Loucy (cell line): ENCODE measurements at regions not wholly inside any gene's neighbourhood (a gene's known extent, or its start where the extent isn't known, plus 50 kb on each side); places are given as distances from the start of the nearest gene placed in this dataset.
"Not testable (repeated sequence)": the region's sequence is repeated elsewhere in the genome, so short reads cannot be mapped to it uniquely, and the experiment has no call there.

ENCODE experiments used
- H2AFZ ChIP-seq: fragments of 200-600 bp; sonication (generic); 2 replicates; pipeline ENCODE4 v1.6.0; 2016; ENCODE audit warnings: antibody characterized with exemption, mild to moderate bottlenecking, low read length, moderate library complexity
- H3F3A ChIP-seq: fragments of 200-600 bp; 2 replicates; pipeline ENCODE4 v1.6.0; 2016; ENCODE audit warnings: antibody characterized with exemption, low read depth, mild to moderate bottlenecking
- H3K27me3 ChIP-seq: fragments of 200-600 bp; sonication (generic); 2 replicates; pipeline ENCODE4 v1.6.1; 2014; ENCODE audit warnings: low read length, mild to moderate bottlenecking; ENCODE audit not compliant: insufficient read depth, poor library complexity, severe bottlenecking
- H3K36me3 ChIP-seq: fragments of 200-600 bp; sonication (generic); 2 replicates; pipeline ENCODE4 v1.6.1; 2016; ENCODE audit warnings: low read length; ENCODE audit not compliant: insufficient read depth
- H3K4me1 ChIP-seq: fragments of 200-600 bp; sonication (generic); 2 replicates; pipeline ENCODE4 v1.5.1; 2014; ENCODE audit warnings: low read length, mild to moderate bottlenecking; ENCODE audit not compliant: insufficient read depth, poor library complexity, severe bottlenecking
- H3K4me2 ChIP-seq: fragments of 200-600 bp; sonication (generic); 2 replicates; pipeline ENCODE4 v1.6.0; 2014; ENCODE audit warnings: antibody characterized with exemption, low read length, low read depth, mild to moderate bottlenecking; ENCODE audit not compliant: poor library complexity, severe bottlenecking
- H3K4me3 ChIP-seq: fragments of 200-600 bp; sonication (generic); 2 replicates; pipeline ENCODE4 v1.5.1; 2014; ENCODE audit warnings: low read length, mild to moderate bottlenecking, mixed read lengths; ENCODE audit not compliant: poor library complexity, severe bottlenecking
- H3K79me2 ChIP-seq: fragments of 200-600 bp; sonication (generic); 2 replicates; pipeline ENCODE4 v1.6.1; 2014; ENCODE audit warnings: low read length; ENCODE audit not compliant: insufficient read depth
- H3K9ac ChIP-seq: fragments of 200-600 bp; sonication (generic); 2 replicates; pipeline ENCODE4 v1.6.0; 2014; ENCODE audit warnings: mild to moderate bottlenecking, low read depth, low read length, moderate library complexity; ENCODE audit not compliant: poor library complexity, severe bottlenecking
- H3K9me2 ChIP-seq: fragments of 200-600 bp; sonication (generic); replicated peaks from 2 replicates; pipeline ENCODE4 v1.6.1; 2016; ENCODE audit warnings: low read depth, low read length, mixed read lengths
- H3K9me3 ChIP-seq: fragments of 200-600 bp; sonication (generic); 2 replicates; pipeline ENCODE4 v1.6.1; 2014; ENCODE audit warnings: mild to moderate bottlenecking, antibody characterized with exemption, low read length, low read depth; ENCODE audit not compliant: insufficient read depth
- H4K20me1 ChIP-seq: fragments of 200-600 bp; sonication (generic); 2 replicates; pipeline ENCODE4 v1.6.0; 2014; ENCODE audit warnings: antibody characterized with exemption, low read length, mild to moderate bottlenecking; ENCODE audit not compliant: insufficient read depth, poor library complexity, severe bottlenecking
- CTCF ChIP-seq: fragments of 200-600 bp; sonication (generic); conservative IDR thresholded peaks from 2 replicates; pipeline ENCODE4 v1.5.1; 2014; ENCODE audit warnings: mild to moderate bottlenecking, antibody characterized with exemption, low read length
- EZH2phosphoT487 ChIP-seq: fragments of 200-600 bp; IDR thresholded peaks from 2 replicates; pipeline ENCODE4 v1.6.1; 2018; ENCODE audit warnings: antibody characterized with exemption, mild to moderate bottlenecking, moderate library complexity, borderline replicate concordance

GRCh38 chr14:101666264-101666663 is 95.2 kb upstream of the PPP2R5C start:
- no peaks in the 10 kb centered on the region for H3K27me3 ChIP-seq
- no peaks in the 10 kb centered on the region for H4K20me1 ChIP-seq
- H3K4me2 ChIP-seq = no peak overlapping the region
- TF ChIP-seq CTCF (no peak), EZH2phosphoT487 (no peak)
- H3K9me3 ChIP-seq = peaks cover 9% of the 10 kb centered on the region; the same call in 1 of the 2 replicates
- no peaks in the 10 kb centered on the region for H3K4me1 ChIP-seq
- H3K9me2 ChIP-seq = no peaks in the 10 kb centered on the region
- H3F3A ChIP-seq = no peaks in the 10 kb centered on the region
- H3K79me2 ChIP-seq = no peaks in the 10 kb centered on the region
- H3K36me3 ChIP-seq = no peaks in the 10 kb centered on the region
- no peak overlapping the region for H3K9ac ChIP-seq
- no peak overlapping the region for H3K4me3 ChIP-seq
- no peak overlapping the region for H2AFZ ChIP-seq

- Histone ChIP-seq H3K4me2 (no peak overlapping the region), H3F3A (no peaks in the 10 kb centered on the region), H3K27me3 (no peaks in the 10 kb centered on the region), H3K9ac (no peak overlapping the region), H3K79me2 (no peaks in the 10 kb centered on the region), H3K9me3 (peaks cover 9% of the 10 kb centered on the region; the same call in 1 of the 2 replicates), H3K4me3 (no peak overlapping the region), H3K4me1 (no peaks in the 10 kb centered on the region), H3K36me3 (no peaks in the 10 kb centered on the region), H4K20me1 (no peaks in the 10 kb centered on the region), H2AFZ (no peak overlapping the region), H3K9me2 (no peaks in the 10 kb centered on the region)
- TF ChIP-seq EZH2phosphoT487 (no peak), CTCF (no peak)
These were observed 91.9 kb upstream of the PPP2R5C start for GRCh38 chr14:101669629-101670028.

GRCh38 chr14:101673873-101674272 is 87.6 kb upstream of the PPP2R5C start:
- TF ChIP-seq CTCF (no peak), EZH2phosphoT487 (no peak)
- no peaks in the 10 kb centered on the region for H3K4me1 ChIP-seq
- no peak overlapping the region for H3K9ac ChIP-seq
- no peaks in the 10 kb centered on the region for H4K20me1 ChIP-seq
- no peak overlapping the region for H3K4me2 ChIP-seq
- H3K27me3 ChIP-seq = no peaks in the 10 kb centered on the region
- no peaks in the 10 kb centered on the region for H3F3A ChIP-seq
- no peaks in the 10 kb centered on the region for H3K36me3 ChIP-seq
- H3K9me2 ChIP-seq = no peaks in the 10 kb centered on the region
- H3K4me3 ChIP-seq = no peak overlapping the region
- no peak overlapping the region for H2AFZ ChIP-seq
- peaks cover 9% of the 10 kb centered on the region; the same call in 1 of the 2 replicates for H3K9me3 ChIP-seq
- no peaks in the 10 kb centered on the region for H3K79me2 ChIP-seq

GRCh38 chr14:101675835-101676234 is 85.7 kb upstream of the PPP2R5C start:
- not testable (repeated sequence) for H4K20me1 ChIP-seq, H3K9ac ChIP-seq, H3K4me2 ChIP-seq, H3K4me3 ChIP-seq, H2AFZ ChIP-seq, H3F3A ChIP-seq, H3K79me2 ChIP-seq, H3K9me3 ChIP-seq, H3K4me1 ChIP-seq, H3K27me3 ChIP-seq, H3K36me3 ChIP-seq, H3K9me2 ChIP-seq

- H3K9ac ChIP-seq, H4K20me1 ChIP-seq, H3K79me2 ChIP-seq, H3K4me1 ChIP-seq, H3K4me2 ChIP-seq, H2AFZ ChIP-seq, H3K36me3 ChIP-seq, H3K4me3 ChIP-seq, H3F3A ChIP-seq, H3K9me2 ChIP-seq, H3K27me3 ChIP-seq, H3K9me3 ChIP-seq: not testable (repeated sequence)
These were observed 83.6 kb upstream of the PPP2R5C start for GRCh38 chr14:101677912-101678327.
